ENCODE measurements at regions not wholly inside any gene's neighbourhood (a gene's known extent, or its start where the extent isn't known, plus 50 kb on each side); places are given as distances from the start of the nearest gene placed in this dataset.

GRCh38 chr9:12391839-12392509, 301.2 kb upstream of the TYRP1 start:
- no peak overlapping the region for H3K4me3 ChIP-seq (ENCODE audit: low read length)
- no peaks in the 10 kb centered on the region for H3K36me3 ChIP-seq (ENCODE audit: control insufficient read depth, insufficient read depth, low read length)
- Mint-ChIP-seq H3K9me3 (peaks cover 7 to 15% of the 10 kb centered on the region in 2 donors), H3K27ac (no peak overlapping the region), H3K4me3 (no peak overlapping the region), H3K4me1 (no peaks in the 10 kb centered on the region), H3K36me3 (no peaks in the 10 kb centered on the region), H3K27me3 (ENCODE audit: low read depth in 2 of 2) (no peaks in the 10 kb centered on the region)
- ATAC-seq (no peak), DNase-seq (no peak)
- no peaks in the 10 kb centered on the region for H3K9me3 ChIP-seq (ENCODE audit: control insufficient read depth, insufficient read depth, low read length)
- no peak overlapping the region for H3K27ac ChIP-seq (ENCODE audit: low read length)
- intact Hi-C loops (cut with micrococcal nuclease): no loop called here
- H3K27me3 ChIP-seq (ENCODE audit: control insufficient read depth, insufficient read depth, low read length): no peaks in the 10 kb centered on the region
- WGBS (ENCODE audit: insufficient coverage): 100% methylated on average over 1 of the region's 2 CpGs
- no peaks in the 10 kb centered on the region for H3K4me1 ChIP-seq (ENCODE audit: control insufficient read depth, insufficient read depth, low read length)
- no peak for TF ChIP-seq CTCF (IDR thresholded peaks at IDR 0.05)

GRCh38 chr9:12394105-12394504, 299.1 kb upstream of the TYRP1 start:
- no peaks in the 10 kb centered on the region for H3K36me3 Mint-ChIP-seq
- ATAC-seq (no peak), DNase-seq (no peak)
- peaks cover 8 to 15% of the 10 kb centered on the region in 2 donors for H3K9me3 Mint-ChIP-seq
- no peaks in the 10 kb centered on the region for H3K27me3 Mint-ChIP-seq (ENCODE audit: low read depth in 2 of 2)
- Histone ChIP-seq H3K27ac (ENCODE audit: low read length) (no peak overlapping the region), H3K4me1 (ENCODE audit: control insufficient read depth, insufficient read depth, low read length) (no peaks in the 10 kb centered on the region), H3K36me3 (ENCODE audit: control insufficient read depth, insufficient read depth, low read length) (no peaks in the 10 kb centered on the region), H3K4me3 (ENCODE audit: low read length) (no peak overlapping the region), H3K27me3 (ENCODE audit: control insufficient read depth, insufficient read depth, low read length) (no peaks in the 10 kb centered on the region), H3K9me3 (ENCODE audit: control insufficient read depth, insufficient read depth, low read length) (no peaks in the 10 kb centered on the region)
- no peak overlapping the region for H3K27ac Mint-ChIP-seq
- WGBS (ENCODE audit: insufficient coverage): 63% methylated on average over 1 of the region's 1 CpG
- intact Hi-C loops (cut with micrococcal nuclease): no loop called here
- H3K4me1 Mint-ChIP-seq: no peaks in the 10 kb centered on the region
- TF ChIP-seq CTCF (IDR thresholded peaks at IDR 0.05): no peak
- no peak overlapping the region for H3K4me3 Mint-ChIP-seq

GRCh38 chr9:12403721-12404120, 289.5 kb upstream of the TYRP1 start:
- Mint-ChIP-seq H3K27ac (no peak overlapping the region), H3K9me3 (peaks cover 6 to 9% of the 10 kb centered on the region in 2 donors), H3K4me3 (no peak overlapping the region), H3K27me3 (ENCODE audit: low read depth in 2 of 2) (no peaks in the 10 kb centered on the region), H3K4me1 (no peaks in the 10 kb centered on the region), H3K36me3 (peaks cover 9% of the 10 kb centered on the region)
- Histone ChIP-seq H3K27ac (ENCODE audit: low read length) (no peak overlapping the region), H3K36me3 (ENCODE audit: control insufficient read depth, insufficient read depth, low read length) (no peaks in the 10 kb centered on the region), H3K4me3 (ENCODE audit: low read length) (no peak overlapping the region), H3K4me1 (ENCODE audit: control insufficient read depth, insufficient read depth, low read length) (no peaks in the 10 kb centered on the region), H3K27me3 (ENCODE audit: control insufficient read depth, insufficient read depth, low read length) (no peaks in the 10 kb centered on the region), H3K9me3 (ENCODE audit: control insufficient read depth, insufficient read depth, low read length) (no peaks in the 10 kb centered on the region)
- no peak for ATAC-seq
- TF ChIP-seq CTCF (IDR thresholded peaks at IDR 0.05): no peak
- DNase-seq: no peak
- WGBS (ENCODE audit: insufficient coverage): 70% methylated on average over 2 of the region's 2 CpGs
- intact Hi-C loops (cut with micrococcal nuclease): no loop called here

GRCh38 chr9:12413986-12414385, 279.2 kb upstream of the TYRP1 start:
- ATAC-seq (no peak), DNase-seq (no peak)
- Mint-ChIP-seq H3K4me3 (no peak overlapping the region), H3K9me3 (peaks cover 7 to 12% of the 10 kb centered on the region in 2 donors), H3K27ac (no peak overlapping the region), H3K36me3 (peaks cover 7% of the 10 kb centered on the region), H3K27me3 (ENCODE audit: low read depth in 2 of 2) (no peaks in the 10 kb centered on the region), H3K4me1 (no peaks in the 10 kb centered on the region)
- H3K27ac ChIP-seq (ENCODE audit: low read length): no peak overlapping the region
- intact Hi-C loops (cut with micrococcal nuclease): no loop called here
- TF ChIP-seq CTCF (IDR thresholded peaks at IDR 0.05): no peak
- no CpG with 5 or more reads among the region's 2 CpGs for WGBS (ENCODE audit: insufficient coverage)
- H3K9me3 ChIP-seq (ENCODE audit: control insufficient read depth, insufficient read depth, low read length): no peaks in the 10 kb centered on the region
- no peaks in the 10 kb centered on the region for H3K36me3 ChIP-seq (ENCODE audit: control insufficient read depth, insufficient read depth, low read length)
- H3K4me1 ChIP-seq (ENCODE audit: control insufficient read depth, insufficient read depth, low read length): no peaks in the 10 kb centered on the region
- no peak overlapping the region for H3K4me3 ChIP-seq (ENCODE audit: low read length)
- no peaks in the 10 kb centered on the region for H3K27me3 ChIP-seq (ENCODE audit: control insufficient read depth, insufficient read depth, low read length)
